ENCODE measurements at regions not wholly inside any gene's neighbourhood (a gene's known extent, or its start where the extent isn't known, plus 50 kb on each side); places are given as distances from the start of the nearest gene placed in this dataset.

GRCh38 chr22:22955276-22955798, 67.7 kb downstream of the IGLL5 start:
- TF ChIP-seq CTCF (IDR thresholded peaks at IDR 0.05) (no peak), ZFX (IDR thresholded peaks at IDR 0.05; ENCODE audit: borderline replicate concordance) (no peak)

GRCh38 chr22:22955866-22956535, 68.4 kb downstream of the IGLL5 start:
- TF ChIP-seq ZFX (IDR thresholded peaks at IDR 0.05; ENCODE audit: borderline replicate concordance) (no peak), CTCF (IDR thresholded peaks at IDR 0.05) (peak; percentile 86)
- no peak overlapping the region for H3K27ac ChIP-seq

More at GRCh38 chr22:22955276-22955798, 67.7 kb downstream of the IGLL5 start:
- no peak overlapping the region for H3K27ac ChIP-seq

GRCh38 chr22:22957090-22957489, 69.5 kb downstream of the IGLL5 start:
- no peak for TF ChIP-seq ZFX (IDR thresholded peaks at IDR 0.05; ENCODE audit: borderline replicate concordance)
- TF ChIP-seq CTCF (IDR thresholded peaks at IDR 0.05), result no peak
- H3K27ac ChIP-seq, result no peak overlapping the region

- no peak overlapping the region for H3K27ac ChIP-seq
- TF ChIP-seq ZFX (IDR thresholded peaks at IDR 0.05; ENCODE audit: borderline replicate concordance), result no peak
- TF ChIP-seq CTCF (IDR thresholded peaks at IDR 0.05), result no peak
Observed at GRCh38 chr22:22958621-22959020, 71.0 kb downstream of the IGLL5 start.

GRCh38 chr22:22959147-22959827, 71.7 kb downstream of the IGLL5 start:
- no peak overlapping the region for H3K27ac ChIP-seq
- peak; percentile 89 for TF ChIP-seq CTCF (IDR thresholded peaks at IDR 0.05)
- TF ChIP-seq ZFX (IDR thresholded peaks at IDR 0.05; ENCODE audit: borderline replicate concordance), result no peak

GRCh38 chr22:22960307-22960706, 72.7 kb downstream of the IGLL5 start:
- no peak for TF ChIP-seq CTCF (IDR thresholded peaks at IDR 0.05)
- TF ChIP-seq ZFX (IDR thresholded peaks at IDR 0.05; ENCODE audit: borderline replicate concordance), result no peak
- H3K27ac ChIP-seq, result no peak overlapping the region

GRCh38 chr22:22961574-22961973, 74.0 kb downstream of the IGLL5 start:
- no peak overlapping the region for H3K27ac ChIP-seq
- TF ChIP-seq CTCF (IDR thresholded peaks at IDR 0.05) (no peak), ZFX (IDR thresholded peaks at IDR 0.05; ENCODE audit: borderline replicate concordance) (no peak)

Measured in 22Rv1 (cell line).